ENCODE measurements at regions not wholly inside any gene's neighbourhood (a gene's known extent, or its start where the extent isn't known, plus 50 kb on each side); places are given as distances from the start of the nearest gene placed in this dataset.
"Not testable (repeated sequence)": the region's sequence is repeated elsewhere in the genome, so short reads cannot be mapped to it uniquely, and the experiment has no call there.

DNA sequence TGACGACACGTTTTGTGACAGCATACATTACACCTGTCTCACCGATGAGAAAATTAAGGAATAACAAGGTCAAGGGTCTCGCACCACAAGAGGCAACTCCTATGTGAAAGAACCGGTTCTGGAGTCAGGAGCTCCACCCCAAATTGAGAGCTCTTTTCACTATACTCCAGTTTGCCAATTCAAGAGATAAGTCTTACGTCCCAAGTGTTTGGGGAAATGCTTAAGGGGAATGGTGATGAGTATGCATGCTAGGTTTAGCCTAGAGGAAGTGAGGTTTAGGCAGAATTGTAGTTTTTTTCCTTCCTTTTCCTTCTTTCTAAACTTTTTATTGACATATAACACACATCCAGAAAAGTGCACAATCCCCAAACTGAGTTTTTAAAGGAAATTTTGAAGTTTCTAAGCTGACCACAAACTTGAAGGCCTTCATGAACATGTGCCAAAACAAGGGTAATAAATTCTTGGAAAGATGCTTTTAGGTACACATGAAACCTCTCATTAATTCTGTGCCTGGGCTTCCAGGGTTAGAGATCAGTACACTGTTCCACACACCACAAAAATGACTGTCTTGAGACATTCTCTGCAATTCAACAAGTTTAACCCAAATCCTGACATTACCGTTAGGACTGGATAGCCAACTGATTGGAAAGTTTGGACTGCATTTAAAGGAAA, 127.6 kb upstream of the SLC1A3 start:
- DNase-seq, result no peak

DNA sequence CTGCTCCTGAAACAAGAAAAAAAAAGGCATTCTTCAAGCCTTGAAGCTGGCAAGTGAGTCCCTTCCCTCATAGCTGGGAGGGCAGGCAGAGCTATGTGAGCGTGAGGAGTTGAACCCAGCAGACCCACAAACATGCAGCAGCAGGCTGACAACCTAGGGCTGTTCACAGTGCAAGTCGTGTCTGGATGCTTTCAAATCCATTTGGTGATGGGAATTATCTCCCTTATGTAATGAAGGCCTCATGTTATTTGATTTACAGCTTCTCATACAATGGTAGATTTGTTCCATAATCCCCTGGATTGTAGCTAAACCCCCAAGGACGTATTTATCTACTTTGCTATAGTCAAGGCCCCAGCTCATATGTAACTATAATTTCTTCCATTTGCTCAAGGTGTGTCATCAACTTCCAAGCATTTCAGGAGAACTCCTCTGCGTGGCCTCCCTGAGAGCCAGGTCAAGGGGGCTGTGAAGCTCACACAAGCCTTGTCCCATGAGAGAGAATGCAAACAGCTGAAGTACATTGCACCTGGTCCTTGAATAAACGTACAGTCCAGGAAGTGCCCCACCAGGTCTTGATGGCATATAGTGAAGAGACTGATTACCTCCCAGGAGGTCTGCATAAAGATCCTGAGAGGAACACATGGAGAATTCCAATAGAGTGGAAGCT, 124.8 kb upstream of the SLC1A3 start:
- no peak for DNase-seq

GRCh38 chr5:36482812-36483211, 123.6 kb upstream of the SLC1A3 start:
- no peak for DNase-seq

DNA sequence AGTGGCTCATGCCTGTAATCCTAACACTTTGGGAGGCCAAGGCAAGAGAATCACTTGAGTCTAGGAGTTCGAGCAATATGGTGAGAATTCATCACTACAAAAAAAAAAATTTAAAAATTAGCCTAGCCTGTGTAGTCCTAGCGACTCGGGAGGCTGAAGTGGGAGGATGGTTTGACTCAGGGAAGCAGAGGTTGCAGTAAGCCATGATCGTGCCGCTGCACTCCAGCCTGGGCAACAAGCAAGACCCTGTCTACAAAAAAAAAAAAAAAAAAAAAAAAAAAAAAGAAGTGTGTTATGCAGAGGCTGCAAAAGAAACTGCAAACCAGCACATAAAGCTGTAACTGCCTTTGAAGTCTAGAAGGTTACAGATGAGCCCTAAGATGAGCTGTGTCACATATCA, 116.9 kb upstream of the SLC1A3 start:
- DNase-seq, result no peak

DNA sequence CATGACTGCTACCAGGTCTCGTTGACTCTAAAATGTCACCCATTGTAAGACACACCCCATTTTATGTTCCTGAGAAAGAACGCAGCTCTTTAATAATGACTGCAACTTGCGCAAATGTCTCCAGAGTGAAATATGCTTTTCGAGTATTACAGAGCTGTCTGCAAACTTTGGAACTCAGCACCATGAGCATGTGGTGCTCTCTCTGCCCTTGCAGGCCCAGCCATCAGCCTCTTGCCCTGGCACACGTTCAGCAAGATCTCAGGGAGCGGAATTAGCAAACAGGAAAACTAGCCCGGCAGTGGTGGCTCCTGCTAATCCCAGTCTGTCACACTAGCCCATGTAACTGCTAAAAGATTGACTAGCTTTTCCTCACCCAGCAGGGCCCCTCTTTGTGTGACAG, 114.5 kb upstream of the SLC1A3 start:
- no peak for DNase-seq

GRCh38 chr5:36492984-36493654, 113.3 kb upstream of the SLC1A3 start:
- DNase-seq, result no peak

GRCh38 chr5:36494028-36494427, 112.4 kb upstream of the SLC1A3 start:
- no peak for DNase-seq

GRCh38 chr5:36494841-36495601, 111.4 kb upstream of the SLC1A3 start:
- DNase-seq, result no peak

GRCh38 chr5:36495611-36496010, 110.8 kb upstream of the SLC1A3 start:
- DNase-seq, result no peak

DNA sequence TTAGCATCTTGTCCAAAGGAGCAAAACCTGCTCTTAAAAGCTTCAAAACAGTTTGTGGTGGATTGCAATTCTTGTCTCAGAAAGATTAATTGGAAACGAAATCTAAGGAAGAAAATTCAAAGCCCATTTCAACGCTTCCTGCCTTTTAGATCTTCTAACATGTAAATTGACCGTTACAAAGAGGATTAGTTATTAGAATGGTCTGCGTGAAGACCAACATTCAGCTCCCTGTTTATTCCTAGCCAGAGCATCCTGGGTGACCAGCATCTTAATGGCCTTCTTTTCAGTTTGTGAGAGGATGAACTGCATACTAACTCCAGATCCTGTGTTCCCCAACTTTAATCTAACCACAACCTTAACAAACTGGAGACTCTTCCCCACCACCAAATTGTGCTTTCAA, 109.9 kb upstream of the SLC1A3 start:
- no peak for DNase-seq

- DNase-seq, result no peak
Observed at GRCh38 chr5:36502608-36503007, 103.8 kb upstream of the SLC1A3 start.

GRCh38 chr5:36505021-36505420, 101.4 kb upstream of the SLC1A3 start:
- no peak for DNase-seq

DNA sequence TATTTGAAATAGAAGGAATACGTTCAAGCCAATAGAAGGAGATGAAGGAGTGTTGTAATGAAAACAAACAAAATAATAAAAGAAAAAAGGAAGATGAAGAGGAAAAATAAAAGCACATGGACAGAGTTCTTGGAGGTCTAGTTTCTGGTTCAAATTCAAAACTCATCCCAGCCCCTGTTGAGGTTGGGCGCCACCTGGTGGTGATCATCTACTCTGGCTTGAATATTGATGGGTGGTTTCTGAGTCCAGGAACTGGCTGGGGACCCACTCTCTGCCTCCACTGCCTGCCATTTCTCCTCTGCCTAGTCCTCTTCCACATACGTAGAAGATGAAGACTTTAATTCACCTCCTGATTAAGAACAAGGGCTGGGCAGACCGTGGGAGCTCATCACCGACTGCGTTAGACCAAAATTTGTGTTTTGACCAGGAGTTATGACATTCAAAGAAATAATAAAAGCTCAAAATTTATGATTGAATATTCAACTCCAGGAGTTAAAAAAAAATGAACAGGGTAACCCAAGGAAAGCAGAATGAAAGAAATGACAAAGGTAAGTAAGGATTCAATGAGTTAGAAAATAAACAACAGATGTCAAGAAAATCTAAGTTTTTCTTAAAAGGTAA, 99.0 kb upstream of the SLC1A3 start:
- peak; percentile 35 for DNase-seq

GRCh38 chr5:36508331-36508730, 98.1 kb upstream of the SLC1A3 start:
- DNase-seq, result not testable (repeated sequence)

GRCh38 chr5:36513647-36514046, 92.8 kb upstream of the SLC1A3 start:
- DNase-seq, result not testable (repeated sequence)

- no peak for DNase-seq
Observed at GRCh38 chr5:36519881-36520280, 86.5 kb upstream of the SLC1A3 start.

GRCh38 chr5:36521219-36521618, 85.2 kb upstream of the SLC1A3 start:
- no peak for DNase-seq

- DNase-seq, result no peak
Observed at GRCh38 chr5:36521838-36522745, 84.3 kb upstream of the SLC1A3 start.

- no peak for DNase-seq
Observed at GRCh38 chr5:36522746-36523065, 83.7 kb upstream of the SLC1A3 start.

DNA sequence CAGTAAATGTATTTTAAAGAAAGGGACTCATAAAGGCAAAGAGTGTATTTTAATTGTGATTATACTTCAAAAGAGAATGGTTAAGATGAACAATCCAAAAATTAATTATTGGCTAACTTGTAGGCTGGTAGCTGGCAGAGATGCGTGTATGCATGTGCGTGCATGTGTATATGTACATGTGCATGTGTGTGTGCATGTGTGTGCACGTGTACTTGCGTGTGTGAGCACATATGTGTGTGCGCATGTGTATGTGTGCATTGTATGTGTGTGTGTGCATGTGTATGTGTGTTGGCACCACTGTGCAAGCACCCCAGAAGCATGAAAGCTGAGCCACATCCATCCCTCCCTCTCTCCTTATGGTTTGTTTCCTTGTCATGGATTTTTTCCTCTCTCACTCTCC, 83.0 kb upstream of the SLC1A3 start:
- no peak for DNase-seq

GRCh38 chr5:36523926-36524325, 82.5 kb upstream of the SLC1A3 start:
- no peak for DNase-seq

Measured in muscle of arm (tissue), 1 donor.